ENCODE measurements at regions not wholly inside any gene's neighbourhood (a gene's known extent, or its start where the extent isn't known, plus 50 kb on each side); places are given as distances from the start of the nearest gene placed in this dataset.
"Not testable (repeated sequence)": the region's sequence is repeated elsewhere in the genome, so short reads cannot be mapped to it uniquely, and the experiment has no call there.

- H3K9me3 ChIP-seq (ENCODE audit: control insufficient read depth, low read length): peaks cover 18% of the 10 kb centered on the region
- no peak overlapping the region for H3K4me3 ChIP-seq (ENCODE audit: extremely low read depth, insufficient read depth, low read length, poor library complexity, severe bottlenecking)
- no peaks in the 10 kb centered on the region for H3K4me1 ChIP-seq (ENCODE audit: control insufficient read depth, insufficient read depth, low read length, poor library complexity, severe bottlenecking)
- 73 to 85% methylated on average over 5 to 6 of the region's 6 CpGs for WGBS, 2 experiments (ENCODE audit: insufficient coverage in 2 of 2)
- no peak overlapping the region for H3K27ac ChIP-seq (ENCODE audit: low read depth, low read length, severe bottlenecking)
- H3K36me3 ChIP-seq (ENCODE audit: control insufficient read depth, insufficient read depth, low read length): no peaks in the 10 kb centered on the region
Observed at GRCh38 chr2:121153516-121153915, 131.5 kb downstream of the TFCP2L1 start.

DNA sequence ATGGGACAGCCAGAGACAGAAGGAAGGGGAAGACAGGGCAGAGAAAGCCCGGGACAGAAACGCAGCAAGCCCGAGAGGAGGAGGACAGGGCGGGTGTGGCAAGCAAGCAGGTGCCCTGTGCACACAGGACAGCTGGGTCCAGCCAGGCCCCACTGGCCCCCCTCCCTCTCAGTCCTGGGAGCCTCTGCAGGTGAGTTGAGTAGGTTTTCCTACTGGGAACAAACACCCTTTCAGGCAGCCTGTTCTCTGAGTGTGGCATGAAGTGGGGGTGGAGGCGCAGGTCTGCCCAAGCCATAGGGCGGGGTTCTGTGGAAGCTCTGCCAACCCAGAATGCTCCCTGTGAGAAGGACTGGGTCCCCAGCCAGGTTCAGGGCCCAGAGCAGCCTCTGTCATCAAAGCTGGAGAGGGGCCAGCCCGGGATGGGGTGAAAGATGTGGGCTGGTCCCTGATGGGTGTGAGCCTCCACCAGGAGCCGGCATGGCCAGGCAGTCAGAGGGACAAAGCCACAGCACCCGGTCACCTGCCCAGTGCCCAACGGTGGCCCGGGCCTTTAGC lies 129.4 kb downstream of the TFCP2L1 start:
- Histone ChIP-seq H3K4me1 (ENCODE audit: control insufficient read depth, insufficient read depth, low read length, poor library complexity, severe bottlenecking) (no peaks in the 10 kb centered on the region), H3K4me3 (ENCODE audit: extremely low read depth, insufficient read depth, low read length, poor library complexity, severe bottlenecking) (no peak overlapping the region), H3K36me3 (ENCODE audit: control insufficient read depth, insufficient read depth, low read length) (no peaks in the 10 kb centered on the region), H3K9me3 (ENCODE audit: control insufficient read depth, low read length) (peaks cover 20% of the 10 kb centered on the region), H3K27ac (ENCODE audit: low read depth, low read length, severe bottlenecking) (no peak overlapping the region)
- WGBS, 2 experiments (ENCODE audit: insufficient coverage in 2 of 2): 86 to 89% methylated on average over 9 to 10 of the region's 11 CpGs

DNA sequence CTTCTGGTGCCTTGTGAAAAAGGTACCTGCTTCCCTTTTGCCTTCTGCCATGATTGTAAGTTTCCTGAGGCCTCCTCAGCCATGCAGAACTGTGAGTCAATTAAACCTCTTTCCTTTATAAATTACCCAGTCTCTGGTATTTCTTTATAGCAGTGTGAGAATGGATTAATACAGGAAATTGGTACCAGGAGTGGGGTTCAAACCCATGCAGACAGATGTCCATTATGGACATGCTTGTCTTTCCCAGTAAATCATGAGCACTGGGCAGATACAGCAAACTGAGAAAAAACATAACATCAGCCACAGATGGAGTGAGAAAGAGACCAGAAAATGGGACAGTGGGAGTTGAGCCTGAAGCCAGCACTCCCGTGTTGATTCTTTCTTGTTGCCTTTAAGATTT lies 127.5 kb downstream of the TFCP2L1 start:
- not testable (repeated sequence) for H3K4me1 ChIP-seq (ENCODE audit: control insufficient read depth, insufficient read depth, low read length, poor library complexity, severe bottlenecking); H3K36me3 ChIP-seq (ENCODE audit: control insufficient read depth, insufficient read depth, low read length); H3K27ac ChIP-seq (ENCODE audit: low read depth, low read length, severe bottlenecking); H3K4me3 ChIP-seq (ENCODE audit: extremely low read depth, insufficient read depth, low read length, poor library complexity, severe bottlenecking)
- WGBS, 2 experiments (ENCODE audit: insufficient coverage in 2 of 2): 100% methylated on average over 1 of the region's 1 CpG
- H3K9me3 ChIP-seq (ENCODE audit: control insufficient read depth, low read length): peaks cover 20% of the 10 kb centered on the region

DNA sequence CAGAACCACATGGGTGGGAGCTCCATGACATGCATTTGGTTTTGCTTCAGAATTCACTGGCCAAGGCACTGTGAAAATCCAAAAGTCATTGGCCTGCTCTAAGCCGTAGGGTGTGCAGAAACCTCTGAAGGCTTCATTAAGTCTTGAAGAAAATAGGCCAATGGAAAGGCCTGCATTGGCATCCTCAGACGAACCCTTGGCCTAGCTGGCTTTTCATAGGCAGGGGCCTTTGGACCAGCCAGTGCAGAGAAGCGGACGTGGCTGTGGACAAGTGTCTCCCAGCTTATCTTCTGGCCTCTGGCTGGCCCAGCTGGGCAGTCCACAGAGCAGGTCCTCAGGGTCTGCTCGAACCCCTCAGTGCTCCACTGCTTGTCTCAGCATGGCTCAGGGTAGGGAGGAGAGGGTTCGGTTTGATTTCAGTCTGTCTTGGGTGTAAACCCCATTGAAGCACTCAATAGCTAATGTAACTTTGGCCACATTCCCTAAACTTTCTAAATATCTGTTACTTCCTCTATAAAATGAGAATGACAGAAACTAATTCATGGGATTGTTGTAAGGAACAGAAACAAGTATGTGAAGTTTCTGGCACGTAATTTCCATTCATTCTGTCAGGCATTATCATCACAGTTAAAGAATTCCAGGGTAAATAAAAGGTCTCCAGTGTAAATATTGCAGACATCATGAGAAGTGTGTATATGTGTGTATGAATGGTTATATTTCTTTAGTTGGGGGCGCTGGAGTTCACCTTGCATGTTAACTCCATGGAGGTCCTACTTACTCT lies 125.5 kb downstream of the TFCP2L1 start:
- no peak overlapping the region for H3K27ac ChIP-seq (ENCODE audit: low read depth, low read length, severe bottlenecking)
- H3K36me3 ChIP-seq (ENCODE audit: control insufficient read depth, insufficient read depth, low read length): no peaks in the 10 kb centered on the region
- H3K4me1 ChIP-seq (ENCODE audit: control insufficient read depth, insufficient read depth, low read length, poor library complexity, severe bottlenecking): no peaks in the 10 kb centered on the region
- 89 to 90% methylated on average over 4 of the region's 8 CpGs for WGBS, 2 experiments (ENCODE audit: insufficient coverage in 2 of 2)
- no peak overlapping the region for H3K4me3 ChIP-seq (ENCODE audit: extremely low read depth, insufficient read depth, low read length, poor library complexity, severe bottlenecking)
- H3K9me3 ChIP-seq (ENCODE audit: control insufficient read depth, low read length): peaks cover 20% of the 10 kb centered on the region

GRCh38 chr2:121160366-121160765 lies 124.6 kb downstream of the TFCP2L1 start:
- no peaks in the 10 kb centered on the region for H3K4me1 ChIP-seq (ENCODE audit: control insufficient read depth, insufficient read depth, low read length, poor library complexity, severe bottlenecking)
- H3K27ac ChIP-seq (ENCODE audit: low read depth, low read length, severe bottlenecking): no peak overlapping the region
- 83 to 92% methylated on average over 2 of the region's 4 CpGs for WGBS, 2 experiments (ENCODE audit: insufficient coverage in 2 of 2)
- H3K36me3 ChIP-seq (ENCODE audit: control insufficient read depth, insufficient read depth, low read length): no peaks in the 10 kb centered on the region
- no peak overlapping the region for H3K4me3 ChIP-seq (ENCODE audit: extremely low read depth, insufficient read depth, low read length, poor library complexity, severe bottlenecking)
- peaks cover 20% of the 10 kb centered on the region for H3K9me3 ChIP-seq (ENCODE audit: control insufficient read depth, low read length)

DNA sequence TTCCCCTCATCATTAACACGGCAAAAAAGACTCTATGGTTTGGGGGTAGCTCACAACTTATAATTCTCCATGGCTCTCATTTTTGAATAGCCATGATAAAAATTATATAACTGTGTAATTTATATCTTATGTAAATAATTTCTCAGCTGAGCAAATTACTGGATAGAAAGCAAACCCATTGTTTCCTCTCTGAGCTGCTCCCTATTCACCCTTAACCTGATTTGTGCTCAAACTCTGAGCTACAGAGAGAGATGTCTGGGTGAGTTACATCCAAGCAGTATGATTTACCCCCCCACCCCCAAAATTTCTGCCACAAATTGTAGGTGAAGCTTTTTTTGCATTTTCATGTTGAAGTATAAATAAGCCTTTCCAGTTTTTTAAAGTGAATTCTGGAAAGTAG lies 123.7 kb downstream of the TFCP2L1 start:
- no peaks in the 10 kb centered on the region for H3K36me3 ChIP-seq (ENCODE audit: control insufficient read depth, insufficient read depth, low read length)
- H3K27ac ChIP-seq (ENCODE audit: low read depth, low read length, severe bottlenecking): no peak overlapping the region
- no CpG with 5 or more reads among the region's 1 CpG for WGBS, 2 experiments (ENCODE audit: insufficient coverage in 2 of 2)
- H3K4me3 ChIP-seq (ENCODE audit: extremely low read depth, insufficient read depth, low read length, poor library complexity, severe bottlenecking): no peak overlapping the region
- H3K4me1 ChIP-seq (ENCODE audit: control insufficient read depth, insufficient read depth, low read length, poor library complexity, severe bottlenecking): no peaks in the 10 kb centered on the region
- H3K9me3 ChIP-seq (ENCODE audit: control insufficient read depth, low read length): peaks cover 20% of the 10 kb centered on the region

- H3K4me1 ChIP-seq (ENCODE audit: control insufficient read depth, insufficient read depth, low read length, poor library complexity, severe bottlenecking): no peaks in the 10 kb centered on the region
- no peak overlapping the region for H3K4me3 ChIP-seq (ENCODE audit: extremely low read depth, insufficient read depth, low read length, poor library complexity, severe bottlenecking)
- H3K27ac ChIP-seq (ENCODE audit: low read depth, low read length, severe bottlenecking): no peak overlapping the region
Observed at GRCh38 chr2:121162893-121163292, 122.1 kb downstream of the TFCP2L1 start.

DNA sequence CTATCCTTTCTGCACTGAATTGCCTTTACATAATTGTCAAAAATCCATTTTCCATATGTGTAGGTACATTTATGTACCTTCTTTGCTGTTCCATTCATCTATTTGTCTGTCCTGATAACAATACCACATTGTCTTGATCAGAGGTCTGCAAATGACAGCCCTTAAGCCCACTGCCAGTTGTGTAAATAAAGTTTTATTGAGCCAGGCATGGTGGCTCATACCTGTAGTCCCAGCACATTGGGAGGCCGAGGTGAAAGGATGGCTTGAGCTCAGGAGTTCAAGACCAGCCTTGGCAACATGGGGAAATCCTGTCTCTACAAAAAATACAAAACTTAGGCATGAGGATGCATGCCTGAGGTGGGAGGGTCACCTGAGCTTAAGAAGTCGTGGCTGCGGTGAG lies 121.0 kb downstream of the TFCP2L1 start:
- no peaks in the 10 kb centered on the region for H3K9me3 ChIP-seq (ENCODE audit: control insufficient read depth, low read length)
- no peaks in the 10 kb centered on the region for H3K4me1 ChIP-seq (ENCODE audit: control insufficient read depth, insufficient read depth, low read length, poor library complexity, severe bottlenecking)
- WGBS, 2 experiments (ENCODE audit: insufficient coverage in 2 of 2): 93 to 100% methylated on average over 1 to 3 of the region's 3 CpGs
- H3K36me3 ChIP-seq (ENCODE audit: control insufficient read depth, insufficient read depth, low read length): no peaks in the 10 kb centered on the region
- no peak overlapping the region for H3K27ac ChIP-seq (ENCODE audit: low read depth, low read length, severe bottlenecking)
- H3K4me3 ChIP-seq (ENCODE audit: extremely low read depth, insufficient read depth, low read length, poor library complexity, severe bottlenecking): no peak overlapping the region

More at GRCh38 chr2:121162893-121163292, 122.1 kb downstream of the TFCP2L1 start:
- Histone ChIP-seq H3K36me3 (ENCODE audit: control insufficient read depth, insufficient read depth, low read length) (no peaks in the 10 kb centered on the region), H3K9me3 (ENCODE audit: control insufficient read depth, low read length) (peaks cover 8% of the 10 kb centered on the region)

DNA sequence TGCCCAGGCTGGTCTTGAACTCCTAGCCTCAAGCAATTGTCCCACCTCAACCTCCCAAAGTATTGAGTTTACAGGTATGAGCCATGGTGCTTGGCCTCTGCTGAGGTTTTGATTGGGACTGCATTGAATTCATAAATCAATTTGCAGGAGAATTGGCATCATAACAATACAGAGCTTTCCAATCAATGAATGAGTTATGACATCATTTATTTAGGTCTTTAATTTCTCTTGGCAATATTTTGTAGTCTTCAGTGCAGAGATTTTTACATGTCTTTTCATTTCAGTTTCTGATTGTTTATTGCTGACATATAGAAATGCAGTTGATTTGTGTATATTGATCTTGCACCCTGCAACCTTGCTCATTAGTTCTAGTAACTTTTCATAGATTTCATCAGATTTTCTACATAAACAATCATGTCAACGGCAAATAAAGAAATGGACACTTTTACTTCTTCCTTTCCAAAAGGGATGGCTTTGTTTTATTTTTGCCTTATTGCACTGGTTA lies 119.9 kb downstream of the TFCP2L1 start:
- WGBS, 2 experiments (ENCODE audit: insufficient coverage in 2 of 2): no CpG with 5 or more reads among the region's 1 CpG
- Histone ChIP-seq H3K36me3 (ENCODE audit: control insufficient read depth, insufficient read depth, low read length) (no peaks in the 10 kb centered on the region), H3K9me3 (ENCODE audit: control insufficient read depth, low read length) (no peaks in the 10 kb centered on the region), H3K4me3 (ENCODE audit: extremely low read depth, insufficient read depth, low read length, poor library complexity, severe bottlenecking) (no peak overlapping the region), H3K4me1 (ENCODE audit: control insufficient read depth, insufficient read depth, low read length, poor library complexity, severe bottlenecking) (no peaks in the 10 kb centered on the region), H3K27ac (ENCODE audit: low read depth, low read length, severe bottlenecking) (no peak overlapping the region)
